GM21526 (cell line): ENCODE measurements at regions not wholly inside any gene's neighbourhood (a gene's known extent, or its start where the extent isn't known, plus 50 kb on each side); places are given as distances from the start of the nearest gene placed in this dataset.

Experiments used
- ATAC-seq: cut with Tn5 transposase; IDR thresholded peaks from one replicate; pipeline ENCODE4 v1.9.1; 2021; ENCODE audit warnings: moderate library complexity; ENCODE audit not compliant: unreplicated experiment, low FRiP score

DNA sequence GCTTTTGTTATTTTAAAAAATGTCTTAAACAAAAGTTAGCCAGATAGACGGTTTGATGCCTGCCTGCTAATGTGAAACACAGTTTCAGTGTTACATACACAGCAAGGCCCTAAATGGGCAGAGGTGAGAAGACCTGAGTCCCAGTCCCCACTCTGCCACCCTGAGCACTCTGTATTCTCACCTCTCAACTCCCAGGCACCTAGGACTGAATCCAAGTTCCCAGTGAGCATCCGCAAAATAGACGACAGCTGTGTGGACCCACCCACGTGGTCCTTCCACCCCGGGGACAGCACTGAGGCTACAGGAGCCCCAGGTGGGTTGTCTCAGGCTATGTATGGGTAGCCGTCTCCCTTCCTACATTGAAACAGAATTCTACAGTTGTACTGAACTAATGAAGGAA is 111.5 kb downstream of the RPL27A start:
- no peak for ATAC-seq

DNA sequence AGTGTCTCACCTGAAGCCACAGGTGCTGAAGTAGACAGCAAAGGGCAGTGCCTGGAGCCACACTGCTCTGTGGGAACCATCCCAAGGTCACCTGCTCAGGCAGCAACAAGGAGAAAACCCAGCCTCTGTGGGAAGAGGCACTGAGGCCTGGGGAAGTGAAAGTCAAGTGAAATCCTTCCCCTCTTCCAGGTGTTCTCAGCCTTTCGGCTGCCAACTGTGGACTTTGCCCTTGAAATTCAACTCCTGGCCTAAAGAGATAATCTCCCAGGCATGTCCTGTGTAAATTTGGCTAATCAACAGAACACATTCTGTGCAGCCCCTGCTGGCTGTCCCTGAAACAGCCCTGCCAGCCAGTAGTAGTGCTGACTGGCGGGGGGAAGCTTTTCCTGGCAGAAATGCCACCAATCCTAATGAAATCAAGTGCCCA is 112.1 kb downstream of the RPL27A start:
- no peak for ATAC-seq

DNA sequence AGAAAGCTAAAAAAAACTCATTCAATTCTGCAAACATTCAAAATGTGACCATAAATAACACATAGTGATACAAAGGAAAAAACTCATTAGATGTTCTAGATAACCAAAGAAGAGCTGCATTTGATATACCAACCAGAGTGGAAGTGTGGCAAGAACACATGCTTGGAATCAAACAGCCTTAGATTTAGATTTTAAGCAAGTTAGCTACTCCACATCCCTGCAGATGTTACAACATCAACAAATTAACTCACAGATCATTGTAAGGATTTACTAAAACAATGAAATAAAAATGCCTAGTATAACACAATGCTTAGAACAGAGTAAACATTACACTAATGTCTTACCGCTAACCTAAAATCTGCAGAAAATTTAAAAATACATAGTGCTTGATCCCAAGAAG is 114.0 kb upstream of the AKIP1 start:
- no peak for ATAC-seq

DNA sequence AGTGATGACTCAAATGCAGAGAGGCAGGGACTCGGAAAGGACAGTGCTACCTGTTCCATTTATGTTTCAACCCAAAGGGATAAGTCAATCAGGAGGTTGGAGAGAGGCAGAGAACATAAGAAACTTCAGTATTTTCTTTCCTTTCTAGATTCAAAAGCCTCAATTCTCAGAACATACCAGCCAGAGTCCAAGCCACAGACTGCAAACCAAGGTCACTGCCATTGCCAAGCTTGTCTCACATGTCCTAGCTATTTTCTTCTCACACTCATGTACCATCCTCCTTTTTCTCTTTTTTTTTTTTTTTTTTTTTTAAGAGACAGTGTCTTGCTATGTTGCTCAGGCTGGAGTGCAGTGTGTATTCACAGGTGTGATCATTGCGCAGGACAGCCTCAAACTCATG is 111.7 kb upstream of the AKIP1 start:
- ATAC-seq, result no peak

DNA sequence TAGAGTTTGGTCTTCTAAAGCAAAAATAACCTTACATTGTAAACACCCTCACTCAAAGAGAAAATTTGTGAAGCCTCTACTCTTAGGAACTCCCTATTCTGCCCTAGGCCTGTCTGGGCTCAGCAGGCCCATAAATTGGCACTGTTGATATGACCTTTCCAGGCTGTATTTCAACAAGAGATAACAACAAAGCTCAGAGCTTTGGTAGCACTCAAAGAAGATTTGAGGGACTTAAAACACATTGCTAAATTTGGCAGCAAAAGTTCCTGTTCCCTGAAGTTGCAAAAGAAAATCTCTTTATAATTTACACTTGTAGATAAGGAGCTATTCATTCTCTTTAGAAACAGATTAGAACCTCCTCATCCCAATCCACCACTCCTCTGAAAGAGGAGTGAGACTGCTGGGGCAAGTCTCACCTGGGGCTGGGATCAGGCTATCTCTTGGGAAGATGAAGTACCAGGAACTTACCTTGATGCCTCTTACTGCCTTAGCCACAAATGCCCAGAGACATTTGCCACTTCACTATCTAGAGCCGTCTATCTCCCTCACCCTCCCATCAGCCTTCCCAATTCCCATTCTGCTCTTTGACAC is 110.4 kb upstream of the AKIP1 start:
- no peak for ATAC-seq

DNA sequence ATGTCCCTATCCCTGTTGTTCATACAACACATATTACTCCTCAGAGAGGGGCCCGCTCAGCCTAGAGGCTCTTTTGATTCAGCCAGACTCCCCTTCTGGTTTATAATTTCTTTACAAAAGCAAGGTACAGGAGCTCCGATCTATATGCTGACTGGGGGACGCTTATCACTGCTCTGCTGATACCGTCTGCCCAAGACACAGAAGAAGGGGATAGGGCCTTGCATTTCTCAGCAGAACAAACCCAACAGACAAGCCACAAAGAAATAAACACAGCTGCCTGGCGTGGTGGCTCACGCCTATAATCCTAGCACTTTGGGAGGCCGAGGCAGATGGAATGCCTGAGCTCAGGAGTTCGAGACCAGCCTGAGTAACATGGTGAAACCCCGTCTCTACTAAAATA is 109.9 kb upstream of the AKIP1 start:
- ATAC-seq, result no peak

DNA sequence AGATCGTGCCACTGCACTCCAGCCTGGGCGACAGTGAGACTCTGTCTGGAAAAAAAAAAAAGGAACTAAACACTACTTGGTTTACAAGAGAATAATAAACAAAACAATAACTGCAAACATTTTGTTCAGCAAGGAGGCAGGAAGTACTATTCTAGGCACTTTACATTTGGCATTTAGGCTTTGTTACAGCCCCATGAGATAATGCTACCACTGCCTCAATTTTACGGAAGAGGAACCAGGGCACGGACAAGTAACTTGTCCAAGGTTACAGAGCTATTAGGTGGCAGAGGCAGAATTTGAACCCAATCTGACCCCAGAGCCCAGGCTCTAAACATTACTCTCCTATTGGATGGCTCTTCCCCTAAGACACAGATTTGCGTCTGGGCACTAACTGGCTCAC is 108.7 kb upstream of the AKIP1 start:
- ATAC-seq, result no peak

DNA sequence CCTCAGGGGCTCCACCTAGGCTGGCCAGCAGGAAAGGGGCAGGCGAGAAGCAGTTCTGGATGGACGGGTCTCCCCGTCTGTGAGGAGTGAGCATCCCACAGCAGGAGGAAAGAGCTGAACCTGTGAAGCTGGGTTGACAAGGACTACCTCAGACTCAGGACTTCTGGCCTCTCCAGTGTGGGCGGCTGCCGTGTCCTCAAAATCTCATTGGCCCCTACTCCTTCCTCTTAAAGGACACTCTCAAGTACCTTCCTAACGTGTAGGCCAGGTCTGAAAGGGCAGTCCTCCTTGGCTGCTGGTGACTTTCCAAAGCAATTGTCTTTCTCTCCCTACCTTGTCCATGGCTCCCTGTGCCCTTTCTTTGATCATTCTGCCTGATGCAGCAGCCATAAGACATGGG is 107.0 kb upstream of the AKIP1 start:
- no peak for ATAC-seq

DNA sequence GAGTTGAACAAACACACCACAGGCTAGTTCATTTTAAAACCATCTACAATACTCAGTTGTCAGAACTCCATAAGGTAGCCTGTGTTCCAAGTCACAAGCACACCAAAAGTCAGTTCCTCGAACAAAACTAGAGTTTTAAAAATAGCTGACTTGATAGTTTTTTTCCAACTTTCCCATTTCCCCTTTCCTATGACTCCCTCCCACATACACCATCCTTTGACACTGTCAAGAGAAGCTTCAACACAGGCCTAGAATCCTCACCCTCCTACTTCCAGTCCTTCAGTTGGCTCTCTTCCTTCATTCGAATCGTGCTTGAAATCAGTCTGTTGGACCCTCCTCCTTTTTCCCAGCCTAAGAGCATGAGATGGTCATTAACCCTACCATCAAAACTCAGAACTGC is 105.7 kb upstream of the AKIP1 start:
- ATAC-seq, result no peak

DNA sequence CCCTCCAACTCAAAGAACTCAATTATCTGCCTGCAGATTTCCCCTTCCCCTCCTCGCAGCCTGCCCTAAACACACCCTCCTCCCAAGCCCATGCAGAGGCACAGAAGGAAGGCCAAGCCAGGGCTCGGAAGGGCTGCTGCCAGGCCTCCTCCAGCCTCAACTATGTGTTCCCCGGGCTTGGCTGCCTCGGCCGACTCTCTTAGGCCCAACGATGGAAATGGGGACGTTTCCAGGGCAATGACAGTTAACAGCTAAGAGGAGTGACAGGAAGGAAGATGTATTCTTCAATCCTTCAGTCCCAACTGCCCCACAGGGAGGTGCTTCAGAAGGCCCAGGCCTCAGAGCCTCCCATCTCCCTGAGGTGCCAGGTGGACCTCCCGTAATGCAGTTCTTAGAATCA is 104.0 kb upstream of the AKIP1 start:
- ATAC-seq, result no peak

DNA sequence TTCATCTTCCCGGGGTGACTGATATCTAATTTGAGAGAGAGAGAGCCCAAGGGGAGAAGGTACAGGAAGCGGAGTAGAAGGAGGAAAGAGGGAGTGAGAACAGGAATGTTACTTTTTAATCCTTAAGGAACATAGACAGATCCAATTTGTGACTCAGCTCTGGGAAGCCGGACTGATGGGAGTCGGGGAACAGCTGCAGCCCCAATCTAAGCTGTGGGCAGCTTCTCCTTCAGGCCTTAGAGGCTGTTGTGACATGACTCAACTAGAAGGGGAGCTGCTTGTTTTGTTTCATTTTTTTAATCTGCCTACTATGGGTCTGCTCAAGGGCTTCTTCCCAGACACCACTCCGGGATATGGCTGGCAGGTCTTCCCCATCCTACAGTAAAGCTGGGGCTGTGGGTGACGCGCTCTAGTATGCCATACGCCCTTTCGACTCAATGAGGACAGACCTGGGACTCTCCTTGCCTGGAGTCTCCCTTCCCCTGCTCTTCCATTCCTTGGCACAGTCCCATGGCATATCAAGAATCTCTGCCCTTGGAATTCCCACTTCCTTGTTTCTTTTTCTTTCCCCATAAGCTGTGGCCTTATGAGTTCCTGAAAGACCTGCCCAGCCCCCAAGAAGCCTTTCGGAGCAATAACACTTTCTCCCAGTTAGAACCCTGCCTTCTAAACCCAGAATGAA is 103.3 kb upstream of the AKIP1 start:
- no peak for ATAC-seq

DNA sequence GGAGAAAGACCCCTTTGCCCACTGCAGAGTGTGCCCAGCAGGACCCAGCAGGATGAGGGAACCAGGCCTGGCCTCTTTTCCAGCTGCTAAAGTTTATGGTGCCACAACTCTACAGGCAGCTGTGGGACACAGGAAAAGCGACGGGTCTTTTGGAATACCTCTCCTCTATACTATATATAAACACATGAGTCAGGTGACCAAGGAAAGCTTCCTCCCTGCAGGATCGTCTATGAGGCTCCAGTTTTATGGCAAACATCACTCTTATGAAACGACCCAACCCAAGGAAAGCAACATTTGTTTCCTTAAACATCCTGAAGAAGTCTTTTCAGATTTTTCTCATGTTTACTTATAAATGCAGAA is 102.8 kb upstream of the AKIP1 start:
- no peak for ATAC-seq

DNA sequence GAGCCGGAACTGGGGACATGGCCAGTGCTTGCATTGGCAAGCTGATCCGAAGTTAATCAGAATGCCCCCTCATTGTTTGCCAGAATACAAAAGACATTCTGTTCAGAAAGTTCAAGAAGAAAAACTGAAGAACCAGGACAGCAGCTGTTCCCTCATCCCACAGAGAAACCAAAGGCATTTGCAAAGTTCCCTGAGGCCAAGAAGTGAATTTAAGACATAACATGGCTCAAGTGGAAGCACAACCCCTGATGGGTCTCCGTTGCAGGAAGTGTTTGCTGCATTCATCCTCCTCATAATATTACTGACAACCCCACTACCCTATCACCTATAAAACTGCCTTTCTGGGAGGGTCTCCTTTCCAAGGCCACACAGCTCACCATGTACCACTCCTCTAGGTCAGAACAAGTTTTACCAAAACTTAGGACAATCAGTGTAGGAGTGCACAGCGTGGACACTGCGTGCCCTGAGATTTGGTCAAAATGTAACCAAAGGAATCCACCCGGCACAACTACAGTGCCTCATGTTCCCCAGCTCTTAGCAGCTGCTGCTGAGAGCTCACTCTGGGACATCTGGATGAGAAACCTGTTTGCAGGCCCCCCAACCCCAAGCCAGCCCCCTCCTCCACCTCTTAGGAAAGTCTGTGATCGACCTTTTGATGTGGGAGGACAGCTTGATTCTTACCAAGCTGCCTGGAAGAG is 101.6 kb upstream of the AKIP1 start:
- no peak for ATAC-seq

DNA sequence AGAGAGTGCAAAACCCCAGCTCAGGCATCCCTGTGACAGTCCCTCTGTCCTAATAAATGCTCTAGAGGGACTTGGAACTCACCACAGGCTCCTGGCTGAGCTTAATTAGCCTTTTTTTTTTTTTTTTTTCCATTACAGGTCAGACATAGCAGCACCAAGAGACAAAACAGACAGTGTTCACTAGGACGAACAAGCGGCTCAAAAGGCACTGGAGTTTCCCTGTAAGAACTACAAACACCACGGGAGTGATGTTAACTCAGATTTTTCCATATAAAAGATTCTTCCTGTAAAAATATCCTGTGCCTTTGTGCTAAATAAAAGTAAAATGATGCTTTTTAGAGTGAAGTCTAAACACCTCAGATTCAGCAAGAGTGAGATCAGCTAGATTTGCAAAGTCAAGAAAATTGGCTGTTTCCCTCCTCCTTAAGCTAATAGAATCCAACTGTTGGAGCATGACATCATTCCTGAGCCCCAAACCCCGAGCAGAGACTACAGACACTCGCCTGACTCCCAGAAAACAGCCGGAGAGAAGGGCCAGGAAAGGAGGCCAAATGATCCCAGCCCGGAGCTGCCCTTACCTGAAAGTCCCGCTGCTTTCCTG is 101.0 kb upstream of the AKIP1 start:
- ATAC-seq, result no peak

DNA sequence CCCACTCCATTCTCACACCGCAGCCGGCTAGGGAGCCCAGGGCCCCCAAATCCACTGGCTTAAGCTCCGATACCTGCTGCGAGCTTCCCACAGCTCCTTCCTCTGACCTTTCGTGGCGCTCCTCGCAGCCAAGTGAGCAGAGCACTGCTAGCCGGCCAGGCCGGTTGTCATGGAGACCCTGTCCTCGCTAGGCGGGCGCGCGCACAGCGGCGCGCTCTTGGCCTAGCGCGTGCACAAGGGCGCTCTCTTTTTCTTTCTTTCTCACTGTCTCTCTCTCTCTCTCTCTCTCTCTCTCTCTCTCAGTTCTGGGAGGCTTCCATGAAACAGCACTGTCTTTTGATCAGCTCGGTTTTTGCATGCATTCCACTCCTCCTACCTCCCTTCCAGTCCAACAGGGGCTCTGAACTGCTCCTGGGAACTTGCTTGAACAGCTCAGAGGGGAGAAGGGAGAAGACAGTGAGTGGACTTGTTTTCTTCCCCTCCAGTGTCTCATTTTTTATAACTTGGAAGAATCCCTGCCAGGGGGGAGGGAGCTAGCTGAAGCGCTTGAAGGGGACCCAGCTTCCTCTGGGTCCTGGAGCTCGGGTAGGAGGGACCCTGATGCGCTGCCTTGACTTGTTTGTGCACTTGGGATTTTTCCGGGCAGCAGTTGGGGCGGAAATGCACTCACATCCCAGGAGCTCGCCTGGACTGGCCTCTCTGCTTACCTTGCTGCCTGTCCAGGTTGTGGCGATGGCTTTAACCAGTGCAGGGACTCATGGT is 100.3 kb upstream of the AKIP1 start:
- ATAC-seq, result no peak

DNA sequence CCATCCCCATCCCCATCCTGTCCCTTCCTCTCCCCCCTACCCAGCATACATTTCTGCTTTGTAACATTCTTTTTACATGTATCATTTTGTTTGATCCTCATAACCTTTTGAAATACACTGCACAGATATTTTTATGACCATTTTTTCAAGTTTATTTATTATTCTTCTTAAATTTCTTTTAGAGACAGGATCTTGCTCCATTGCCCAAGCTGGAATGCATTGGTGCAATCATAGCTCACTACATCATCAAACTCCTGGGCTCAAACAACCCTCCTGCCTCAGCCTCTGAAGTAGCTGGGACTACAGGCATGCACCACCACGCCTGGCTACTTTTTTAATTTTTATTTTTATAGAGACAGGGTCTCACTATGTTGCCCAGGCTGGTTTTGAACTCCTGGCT is 99.4 kb upstream of the AKIP1 start:
- ATAC-seq, result no peak

DNA sequence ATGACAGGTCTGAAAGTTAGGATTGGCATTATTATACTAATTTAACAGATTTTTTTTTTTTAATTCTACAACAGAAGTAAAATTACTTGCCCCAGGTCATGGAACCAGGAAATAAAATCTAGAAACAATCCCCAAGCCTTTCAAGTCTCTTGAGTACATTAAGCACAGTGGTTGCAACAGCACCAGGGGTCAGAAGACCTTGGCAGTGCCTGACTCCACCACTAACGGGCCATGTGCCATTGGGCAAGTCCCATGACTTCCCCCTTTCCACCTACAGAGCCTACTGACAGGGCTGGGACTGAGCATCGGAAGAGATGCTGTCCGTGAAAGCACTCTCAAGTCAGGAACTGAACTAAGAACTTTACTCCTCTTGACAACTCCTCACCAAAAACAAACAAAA is 98.6 kb upstream of the AKIP1 start:
- ATAC-seq, result no peak

DNA sequence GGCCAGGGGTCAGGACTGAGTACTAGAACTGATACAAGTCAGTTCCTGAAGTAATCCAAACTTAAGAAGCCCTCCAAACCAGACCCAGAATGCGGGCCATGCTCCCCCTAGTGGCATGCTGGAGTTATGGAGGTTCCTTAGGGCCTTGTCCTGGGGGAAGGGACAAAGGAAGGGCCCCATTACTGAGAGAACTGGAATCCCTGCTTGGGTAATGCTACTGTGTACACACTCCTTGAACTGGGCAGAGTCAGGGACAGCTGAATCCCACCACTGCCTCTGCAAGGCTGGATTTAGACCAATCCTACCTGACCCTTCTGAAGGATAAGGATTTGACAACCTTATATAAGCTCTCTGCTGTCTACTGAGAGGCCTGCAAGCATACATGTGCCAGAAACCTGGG is 97.3 kb upstream of the AKIP1 start:
- ATAC-seq, result peak; percentile 79

DNA sequence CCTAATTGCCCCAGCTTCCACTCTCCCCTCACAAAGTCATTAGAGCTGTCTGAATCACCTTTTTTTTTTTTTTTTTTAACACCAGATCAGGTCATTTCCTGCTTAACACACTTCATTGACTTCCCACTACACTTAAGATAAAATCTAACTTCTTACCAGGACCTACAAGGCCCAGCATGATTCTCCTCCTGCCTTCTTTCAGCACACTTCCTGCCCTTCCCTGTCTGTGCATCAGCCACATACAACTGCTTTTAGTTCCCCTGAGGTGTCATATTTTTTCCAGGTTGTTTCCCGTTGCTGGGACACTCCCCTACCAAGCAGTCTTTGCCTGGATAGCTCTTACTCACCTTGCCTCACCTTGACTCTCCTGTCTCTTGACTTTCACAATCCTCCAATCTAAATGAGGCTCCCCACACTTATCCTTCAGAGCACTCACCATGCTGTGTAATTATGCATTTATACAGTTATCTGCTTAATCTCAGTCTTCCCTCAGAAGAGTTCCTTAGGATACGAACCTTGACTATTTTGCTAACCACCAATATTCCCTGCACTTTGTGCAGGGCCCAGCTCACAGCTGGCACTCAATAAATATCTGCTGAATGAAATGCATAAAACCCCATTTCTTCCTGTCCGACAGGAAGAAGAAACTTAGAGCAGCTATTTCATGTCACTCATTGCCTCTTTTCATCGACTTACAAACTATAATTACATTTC is 96.6 kb upstream of the AKIP1 start:
- no peak for ATAC-seq

DNA sequence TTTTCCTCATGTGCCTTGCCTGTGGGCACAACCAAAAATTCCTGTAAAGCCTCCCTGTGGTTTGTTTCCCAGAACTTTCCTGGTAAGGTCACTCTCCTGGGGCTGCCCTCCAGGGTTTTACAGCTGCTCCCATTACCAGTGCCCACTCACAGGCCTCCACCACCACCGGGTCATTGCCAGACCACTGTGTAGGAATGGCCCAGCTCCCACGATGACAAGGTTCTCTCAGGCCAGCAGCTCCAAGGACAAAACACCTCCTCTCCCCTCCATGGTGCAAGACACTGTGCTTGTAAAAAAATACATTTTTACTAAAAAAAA is 96.1 kb upstream of the AKIP1 start:
- ATAC-seq, result no peak

DNA sequence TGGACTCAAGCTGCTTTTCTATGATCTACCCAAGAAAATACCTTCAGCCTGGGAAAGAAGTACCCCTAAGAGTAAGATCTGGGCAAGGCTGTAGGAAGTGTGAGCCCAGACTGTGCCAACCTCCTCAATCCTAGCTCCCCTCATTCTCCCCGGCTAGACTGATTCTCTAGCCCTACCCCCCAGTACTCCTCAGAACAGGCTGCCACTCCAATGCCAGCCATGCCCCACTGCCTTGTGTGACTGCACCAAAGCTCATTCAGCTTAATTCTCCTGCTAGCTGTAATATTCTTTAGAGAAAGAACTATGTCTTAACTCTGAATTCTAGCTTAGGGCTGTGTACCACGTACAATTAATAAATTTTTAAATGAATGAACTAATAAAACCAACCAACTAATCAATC is 92.6 kb upstream of the AKIP1 start:
- no peak for ATAC-seq
